ENCODE measurements at regions not wholly inside any gene's neighbourhood (a gene's known extent, or its start where the extent isn't known, plus 50 kb on each side); places are given as distances from the start of the nearest gene placed in this dataset.

DNA sequence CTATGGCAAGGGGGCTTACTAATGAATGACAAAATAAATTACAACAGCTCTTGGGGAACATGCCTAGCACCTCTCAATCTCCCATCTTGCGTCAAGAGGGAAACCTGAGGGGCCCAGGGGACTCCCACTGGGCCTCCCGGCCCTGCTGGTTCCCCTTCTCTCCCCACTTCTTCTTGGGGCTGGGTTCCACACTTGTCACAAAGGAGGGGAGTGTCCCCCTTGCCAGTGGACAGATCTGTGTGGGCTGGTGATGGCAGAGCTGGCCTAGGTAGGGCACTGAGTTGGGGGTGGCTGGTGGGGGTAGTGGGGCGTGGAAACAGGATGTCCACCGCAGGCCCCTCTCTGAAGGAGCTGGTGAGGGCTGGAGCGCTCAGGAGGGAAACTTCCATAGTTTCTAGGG lies 184.0 kb upstream of the HAAO start:
- TF ChIP-seq CTCF (conservative IDR thresholded peaks at IDR 0.05; ENCODE audit: low read depth in 2 of 2) (no peak), EZH2 (IDR thresholded peaks at IDR 0.05; ENCODE audit: low read depth, unreplicated experiment) (no peak), JUNB (IDR thresholded peaks at IDR 0.05; ENCODE audit: unreplicated experiment) (no peak), EZH2phosphoT487 (IDR thresholded peaks at IDR 0.05; ENCODE audit: unreplicated experiment) (no peak), POLR2AphosphoS5 (IDR thresholded peaks at IDR 0.05; ENCODE audit: low read depth) (no peak), REST (IDR thresholded peaks at IDR 0.05; ENCODE audit: unreplicated experiment) (no peak), STAT1 (IDR thresholded peaks at IDR 0.05; ENCODE audit: unreplicated experiment) (no peak), CREB1 (CRISPR knock-in tag; IDR thresholded peaks at IDR 0.05; ENCODE audit: low read depth) (no peak), NANOG (IDR thresholded peaks at IDR 0.05; ENCODE audit: borderline replicate concordance) (no peak), ZNF331 (CRISPR knock-in tag; IDR thresholded peaks at IDR 0.05; ENCODE audit: low read depth) (no peak), ZNF114 (CRISPR knock-in tag; IDR thresholded peaks at IDR 0.05) (no peak), ZNF462 (CRISPR knock-in tag; IDR thresholded peaks at IDR 0.05) (no peak)
- TF ChIP-seq, protein P1, sequence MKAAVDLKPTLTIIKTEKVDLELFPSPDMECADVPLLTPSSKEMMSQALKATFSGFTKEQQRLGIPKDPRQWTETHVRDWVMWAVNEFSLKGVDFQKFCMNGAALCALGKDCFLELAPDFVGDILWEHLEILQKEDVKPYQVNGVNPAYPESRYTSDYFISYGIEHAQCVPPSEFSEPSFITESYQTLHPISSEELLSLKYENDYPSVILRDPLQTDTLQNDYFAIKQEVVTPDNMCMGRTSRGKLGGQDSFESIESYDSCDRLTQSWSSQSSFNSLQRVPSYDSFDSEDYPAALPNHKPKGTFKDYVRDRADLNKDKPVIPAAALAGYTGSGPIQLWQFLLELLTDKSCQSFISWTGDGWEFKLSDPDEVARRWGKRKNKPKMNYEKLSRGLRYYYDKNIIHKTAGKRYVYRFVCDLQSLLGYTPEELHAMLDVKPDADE (IDR thresholded peaks at IDR 0.05) = no peak

All from GM23338 (cell line).